Neural progenitor cell (in vitro differentiated cells): ENCODE measurements at regions not wholly inside any gene's neighbourhood (a gene's known extent, or its start where the extent isn't known, plus 50 kb on each side); places are given as distances from the start of the nearest gene placed in this dataset.

ENCODE experiments used
- DNase-seq: peaks from one replicate; pipeline ENCODE4 v3.0.0-alpha.2; 2016; ENCODE audit warnings: low spot score
- H2AFZ ChIP-seq: fragments of 200-600 bp; sonication (generic); replicated peaks from 2 replicates; pipeline ENCODE4 v1.6.1; 2016; ENCODE audit warnings: antibody characterized with exemption
- H3F3A ChIP-seq: fragments of 200-600 bp; sonication (generic); 2 replicates; pipeline ENCODE4 v1.6.1; 2016; ENCODE audit warnings: antibody characterized with exemption, low read depth
- H3K27ac ChIP-seq: fragments of 200-600 bp; sonication (generic); 2 replicates; pipeline ENCODE4 v1.5.1; 2016; ENCODE audit warnings: mild to moderate bottlenecking
- H3K27me3 ChIP-seq: fragments of 200-600 bp; sonication (generic); 2 replicates; pipeline ENCODE4 v1.6.1; 2016; ENCODE audit warnings: mild to moderate bottlenecking, moderate library complexity
- H3K36me3 ChIP-seq: fragments of 200-600 bp; sonication (generic); 2 replicates; pipeline ENCODE4 v1.5.1; 2016
- H3K4me1 ChIP-seq: fragments of 200-600 bp; sonication (generic); 2 replicates; pipeline ENCODE4 v1.6.1; 2016; ENCODE audit warnings: mixed run types
- H3K4me2 ChIP-seq: fragments of 200-600 bp; sonication (generic); 2 replicates; pipeline ENCODE4 v1.6.1; 2016
- H3K4me3 ChIP-seq: fragments of 200-600 bp; sonication (generic); 2 replicates; pipeline ENCODE4 v1.5.1; 2016
- H3K79me2 ChIP-seq: fragments of 200-600 bp; sonication (generic); 2 replicates; pipeline ENCODE4 v1.6.1; 2016; ENCODE audit warnings: low read depth
- H3K9ac ChIP-seq: fragments of 200-600 bp; sonication (generic); 2 replicates; pipeline ENCODE4 v1.6.1; 2016
- H3K9me3 ChIP-seq: fragments of 200-600 bp; sonication (generic); 2 replicates; pipeline ENCODE4 v1.5.1; 2016; ENCODE audit warnings: low read depth
- H4K20me1 ChIP-seq: fragments of 200-600 bp; sonication (generic); 2 replicates; pipeline ENCODE4 v1.6.1; 2016; ENCODE audit warnings: low read depth
- H3K27ac Mint-ChIP-seq: 3 replicates; pipeline ENCODE4 v1.8.0; 2021; ENCODE audit warnings: mixed read lengths
- H3K27me3 Mint-ChIP-seq: 2 replicates; pipeline ENCODE4 v1.8.0; 2022; ENCODE audit warnings: low read depth, mild to moderate bottlenecking, inconsistent platforms, moderate library complexity, mixed read lengths; ENCODE audit not compliant: insufficient read depth
- H3K36me3 Mint-ChIP-seq: 3 replicates; pipeline ENCODE4 v1.8.0; 2021; ENCODE audit warnings: mixed read lengths
- H3K4me1 Mint-ChIP-seq: 3 replicates; pipeline ENCODE4 v1.8.0; 2021; ENCODE audit warnings: mixed read lengths
- H3K4me3 Mint-ChIP-seq: 3 replicates; pipeline ENCODE4 v1.8.0; 2021; ENCODE audit warnings: mild to moderate bottlenecking, moderate library complexity, mixed read lengths
- H3K9me3 Mint-ChIP-seq: 3 replicates; pipeline ENCODE4 v1.8.0; 2020; ENCODE audit warnings: mixed read lengths
- EZH2 ChIP-seq: fragments of 200-600 bp; sonication (generic); IDR thresholded peaks from 2 replicates; pipeline ENCODE4 v1.6.1; 2017; ENCODE audit warnings: antibody characterized with exemption, mild to moderate bottlenecking, moderate library complexity
- EZH2phosphoT487 ChIP-seq: fragments of 200-600 bp; sonication (generic); IDR thresholded peaks from 2 replicates; pipeline ENCODE4 v1.6.1; 2017; ENCODE audit warnings: antibody characterized with exemption
- TF ChIP-seq, protein P1 (sequence below): fragments of 200-600 bp; sonication (generic); IDR thresholded peaks from 2 replicates; pipeline ENCODE4 v1.5.1; 2017; ENCODE audit warnings: antibody characterized with exemption, mild to moderate bottlenecking

DNA sequence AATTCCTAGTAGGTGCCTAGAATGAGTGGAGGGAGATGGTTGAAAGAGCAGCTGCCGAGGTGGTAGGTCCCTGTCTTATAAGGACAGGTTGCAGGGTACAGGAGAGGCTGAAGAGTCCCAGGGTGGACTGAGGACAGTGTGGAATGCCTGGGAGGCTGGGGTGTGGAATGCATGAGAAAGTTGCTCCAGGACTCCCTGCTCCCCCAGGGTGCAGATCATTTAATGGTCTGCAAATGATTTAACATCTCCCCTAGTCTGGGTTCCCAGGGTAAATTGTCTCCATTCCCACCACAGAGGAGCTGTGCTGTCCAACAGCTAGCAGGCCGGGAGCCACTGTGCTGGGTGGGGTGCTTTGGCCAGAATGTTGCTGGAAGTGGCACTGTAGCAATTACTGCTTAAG lies 76.0 kb downstream of the CD83 start:
- Mint-ChIP-seq H3K36me3 (no peaks in the 10 kb centered on the region), H3K4me3 (no peak overlapping the region), H3K27me3 (peaks cover 5% of the 10 kb centered on the region), H3K27ac (no peak overlapping the region), H3K4me1 (peaks cover 14% of the 10 kb centered on the region), H3K9me3 (peaks cover 3% of the 10 kb centered on the region)
- no peaks in the 10 kb centered on the region for H3K9me3 ChIP-seq
- no peak overlapping the region for H3K9ac ChIP-seq
- H3K79me2 ChIP-seq, result no peaks in the 10 kb centered on the region
- H3K36me3 ChIP-seq, result no peaks in the 10 kb centered on the region
- no peaks in the 10 kb centered on the region for H3K27me3 ChIP-seq
- no peak overlapping the region for H3K4me2 ChIP-seq
- DNase-seq, result no peak
- H3K27ac ChIP-seq, result no peak overlapping the region
- H2AFZ ChIP-seq, result no peak overlapping the region
- H3K4me1 ChIP-seq, result peaks cover 16% of the 10 kb centered on the region
- no peaks in the 10 kb centered on the region for H3F3A ChIP-seq
- H3K4me3 ChIP-seq, result no peak overlapping the region
- no peaks in the 10 kb centered on the region for H4K20me1 ChIP-seq
- TF ChIP-seq EZH2 (no peak), EZH2phosphoT487 (no peak)
- TF ChIP-seq, protein P1, sequence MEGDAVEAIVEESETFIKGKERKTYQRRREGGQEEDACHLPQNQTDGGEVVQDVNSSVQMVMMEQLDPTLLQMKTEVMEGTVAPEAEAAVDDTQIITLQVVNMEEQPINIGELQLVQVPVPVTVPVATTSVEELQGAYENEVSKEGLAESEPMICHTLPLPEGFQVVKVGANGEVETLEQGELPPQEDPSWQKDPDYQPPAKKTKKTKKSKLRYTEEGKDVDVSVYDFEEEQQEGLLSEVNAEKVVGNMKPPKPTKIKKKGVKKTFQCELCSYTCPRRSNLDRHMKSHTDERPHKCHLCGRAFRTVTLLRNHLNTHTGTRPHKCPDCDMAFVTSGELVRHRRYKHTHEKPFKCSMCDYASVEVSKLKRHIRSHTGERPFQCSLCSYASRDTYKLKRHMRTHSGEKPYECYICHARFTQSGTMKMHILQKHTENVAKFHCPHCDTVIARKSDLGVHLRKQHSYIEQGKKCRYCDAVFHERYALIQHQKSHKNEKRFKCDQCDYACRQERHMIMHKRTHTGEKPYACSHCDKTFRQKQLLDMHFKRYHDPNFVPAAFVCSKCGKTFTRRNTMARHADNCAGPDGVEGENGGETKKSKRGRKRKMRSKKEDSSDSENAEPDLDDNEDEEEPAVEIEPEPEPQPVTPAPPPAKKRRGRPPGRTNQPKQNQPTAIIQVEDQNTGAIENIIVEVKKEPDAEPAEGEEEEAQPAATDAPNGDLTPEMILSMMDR, result no peak

DNA sequence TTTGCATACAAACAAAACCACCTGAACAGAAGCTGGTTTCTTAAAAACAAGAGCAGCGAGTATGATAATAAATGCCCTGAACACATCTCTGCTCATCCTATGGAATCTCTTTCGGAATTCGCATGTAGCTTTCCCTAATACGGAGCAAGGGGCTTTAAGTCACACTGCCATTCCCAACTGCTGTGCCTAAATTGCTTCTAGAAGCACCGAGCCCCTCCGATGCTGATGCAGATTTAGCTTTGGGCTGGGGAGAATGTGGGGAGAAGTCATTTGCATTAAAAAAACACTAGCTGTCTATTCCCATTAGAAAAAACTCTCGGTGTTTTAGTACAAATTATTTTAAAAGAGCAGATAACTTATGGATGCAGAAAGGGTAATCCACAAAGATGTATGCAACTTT lies 76.9 kb downstream of the CD83 start:
- Mint-ChIP-seq H3K36me3 (no peaks in the 10 kb centered on the region), H3K4me1 (peaks cover 14% of the 10 kb centered on the region), H3K27me3 (peaks cover 5% of the 10 kb centered on the region), H3K27ac (no peak overlapping the region), H3K9me3 (peaks cover 2% of the 10 kb centered on the region), H3K4me3 (no peak overlapping the region)
- Histone ChIP-seq H3K4me1 (peaks cover 16% of the 10 kb centered on the region), H3K27me3 (no peaks in the 10 kb centered on the region), H3K4me3 (no peak overlapping the region), H3K9ac (no peak overlapping the region), H3F3A (no peaks in the 10 kb centered on the region), H3K36me3 (no peaks in the 10 kb centered on the region), H3K27ac (no peak overlapping the region), H4K20me1 (no peaks in the 10 kb centered on the region), H3K9me3 (no peaks in the 10 kb centered on the region), H3K79me2 (no peaks in the 10 kb centered on the region), H2AFZ (peak overlapping the region; percentile 17), H3K4me2 (peak overlapping the region; percentile 25)
- peak; percentile 37 for DNase-seq
- TF ChIP-seq EZH2, result no peak
- TF ChIP-seq, protein P1, result no peak
- TF ChIP-seq EZH2phosphoT487, result no peak

DNA sequence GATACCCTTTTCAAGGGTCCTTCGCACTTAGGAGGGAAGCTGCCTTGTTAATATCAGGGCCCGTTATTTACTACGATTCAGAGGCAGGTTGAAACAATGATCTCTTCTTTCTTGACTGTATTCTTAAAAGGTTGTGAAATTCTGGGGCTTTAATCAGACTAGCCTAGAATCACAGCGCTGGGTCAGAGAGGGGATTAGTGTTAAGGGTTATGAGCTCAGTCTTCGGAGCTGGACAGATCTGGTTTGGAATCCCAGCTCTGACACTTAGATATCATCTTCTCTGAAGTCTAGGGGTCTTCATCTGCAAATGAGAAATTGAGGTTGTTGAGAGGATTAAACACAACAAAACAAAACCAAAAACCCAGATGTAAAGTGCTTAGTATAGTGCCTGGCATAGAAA lies 77.4 kb downstream of the CD83 start:
- Mint-ChIP-seq H3K27ac (no peak overlapping the region), H3K36me3 (no peaks in the 10 kb centered on the region), H3K4me1 (peaks cover 14% of the 10 kb centered on the region), H3K9me3 (peaks cover 2% of the 10 kb centered on the region), H3K4me3 (no peak overlapping the region), H3K27me3 (peaks cover 5% of the 10 kb centered on the region)
- no peaks in the 10 kb centered on the region for H3K36me3 ChIP-seq
- no peaks in the 10 kb centered on the region for H3K27me3 ChIP-seq
- H3K9ac ChIP-seq, result no peak overlapping the region
- peaks cover 16% of the 10 kb centered on the region for H3K4me1 ChIP-seq
- H3K27ac ChIP-seq, result no peak overlapping the region
- peak overlapping the region; percentile 25 for H3K4me2 ChIP-seq
- H2AFZ ChIP-seq, result peak overlapping the region; percentile 17
- H3K9me3 ChIP-seq, result no peaks in the 10 kb centered on the region
- TF ChIP-seq, protein P1, result no peak
- no peak for TF ChIP-seq EZH2
- no peak for TF ChIP-seq EZH2phosphoT487
- no peaks in the 10 kb centered on the region for H3F3A ChIP-seq
- no peaks in the 10 kb centered on the region for H3K79me2 ChIP-seq
- no peaks in the 10 kb centered on the region for H4K20me1 ChIP-seq
- DNase-seq, result peak; percentile 16
- no peak overlapping the region for H3K4me3 ChIP-seq
